HG02885 (cell line): ENCODE measurements at regions not wholly inside any gene's neighbourhood (a gene's known extent, or its start where the extent isn't known, plus 50 kb on each side); places are given as distances from the start of the nearest gene placed in this dataset.
A peak's percentile ranks its signal among the peaks of the same experiment; 100 is the strongest.

Source experiments
- ATAC-seq: cut with Tn5 transposase; IDR thresholded peaks from one replicate; pipeline ENCODE4 v1.9.1; 2021; ENCODE audit warnings: mild to moderate bottlenecking; ENCODE audit not compliant: unreplicated experiment, poor library complexity

GRCh38 chr13:40101708-40102359 is 446.4 kb downstream of the COG6 start:
- peak; percentile 88 for ATAC-seq

- no peak for ATAC-seq
These were observed 446.9 kb downstream of the COG6 start for GRCh38 chr13:40102360-40102727.

- ATAC-seq = no peak
These were observed 447.4 kb downstream of the COG6 start for GRCh38 chr13:40102854-40103253.

- ATAC-seq = no peak
These were observed 448.4 kb downstream of the COG6 start for GRCh38 chr13:40103864-40104263.

GRCh38 chr13:40105231-40105630 is 449.8 kb downstream of the COG6 start:
- no peak for ATAC-seq

- ATAC-seq = no peak
These were observed 453.9 kb downstream of the COG6 start for GRCh38 chr13:40109351-40109844.

- ATAC-seq = no peak
These were observed 458.3 kb downstream of the COG6 start for GRCh38 chr13:40113643-40114304.

GRCh38 chr13:40114305-40114896 is 458.9 kb downstream of the COG6 start:
- ATAC-seq = no peak

- ATAC-seq = no peak
These were observed 460.0 kb downstream of the COG6 start for GRCh38 chr13:40115426-40115825.

GRCh38 chr13:40116008-40116407 is 460.5 kb downstream of the COG6 start:
- peak; percentile 74 for ATAC-seq

GRCh38 chr13:40118337-40118736 is 462.9 kb downstream of the COG6 start:
- no peak for ATAC-seq

- no peak for ATAC-seq
These were observed 464.4 kb downstream of the COG6 start for GRCh38 chr13:40119852-40120251.

GRCh38 chr13:40120288-40120687 is 464.8 kb downstream of the COG6 start:
- ATAC-seq = no peak

GRCh38 chr13:40120781-40121180 is 465.3 kb downstream of the COG6 start:
- ATAC-seq = no peak

- no peak for ATAC-seq
These were observed 466.3 kb downstream of the COG6 start for GRCh38 chr13:40121722-40122121.

GRCh38 chr13:40123962-40124632 is 468.6 kb downstream of the COG6 start:
- ATAC-seq = no peak

- no peak for ATAC-seq
These were observed 469.2 kb downstream of the COG6 start for GRCh38 chr13:40124633-40125015.

GRCh38 chr13:40125336-40125735 is 469.9 kb downstream of the COG6 start:
- no peak for ATAC-seq

- ATAC-seq = no peak
These were observed 471.0 kb downstream of the COG6 start for GRCh38 chr13:40126306-40127085.

GRCh38 chr13:40127476-40127875 is 472.0 kb downstream of the COG6 start:
- ATAC-seq = no peak
